OCI-LY7 (cell line): ENCODE measurements at regions not wholly inside any gene's neighbourhood (a gene's known extent, or its start where the extent isn't known, plus 50 kb on each side); places are given as distances from the start of the nearest gene placed in this dataset.

ENCODE experiments used
- CTCF ChIP-seq: fragments of 200-600 bp; sonication (generic); conservative IDR thresholded peaks from 2 replicates; pipeline ENCODE4 v1.5.1; 2014; ENCODE audit warnings: mild to moderate bottlenecking, antibody characterized with exemption, low read length, moderate library complexity, mixed read lengths
- EZH2phosphoT487 ChIP-seq: fragments of 200-600 bp; sonication (generic); IDR thresholded peaks from 2 replicates; pipeline ENCODE4 v1.6.1; 2018; ENCODE audit warnings: low read depth, borderline replicate concordance, mild to moderate bottlenecking, mixed run types, antibody characterized with exemption, low read length, moderate library complexity, mixed read lengths

GRCh38 chr11:70026012-70026411, 52.1 kb upstream of the ANO1 start:
- TF ChIP-seq CTCF (no peak), EZH2phosphoT487 (no peak)
